ENCODE measurements at regions not wholly inside any gene's neighbourhood (a gene's known extent, or its start where the extent isn't known, plus 50 kb on each side); places are given as distances from the start of the nearest gene placed in this dataset.

DNA sequence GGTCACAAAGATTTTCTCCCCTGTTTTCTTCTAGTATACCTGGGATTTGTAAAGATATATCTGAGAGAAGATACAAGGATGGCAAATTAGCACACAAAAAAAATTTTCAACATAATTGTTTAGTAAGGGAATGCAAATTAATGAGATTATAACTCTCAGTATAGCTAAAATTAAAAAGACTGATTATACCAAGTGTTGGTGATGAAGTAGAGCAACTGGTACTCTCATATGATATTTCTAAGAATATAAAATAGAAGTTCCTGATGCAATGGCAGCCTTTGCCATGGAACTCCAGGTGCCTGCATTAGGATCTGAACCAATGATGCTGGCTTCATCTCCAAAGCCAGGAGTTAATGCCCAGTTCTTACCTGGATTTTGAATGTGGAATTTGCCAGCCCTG is 51.4 kb upstream of the KIAA1217 start:
- no TSS peak for BruUV-seq (replicated peaks)
- POLR2A ChIA-PET: no interaction called here
- Histone ChIP-seq H3K9me3 (ENCODE audit: control insufficient read depth, insufficient read depth, low read depth, low read length) (no peaks in the 10 kb centered on the region), H3K4me1 (ENCODE audit: control insufficient read depth, insufficient read depth, low read length) (no peaks in the 10 kb centered on the region), H3K27me3 (ENCODE audit: control insufficient read depth, insufficient read depth, low read length) (no peaks in the 10 kb centered on the region), H3K36me3 (ENCODE audit: control insufficient read depth, insufficient read depth, low read length) (no peaks in the 10 kb centered on the region), H3K4me3 (ENCODE audit: low read depth in 2 of 2, low read length in 2 of 2) (no peak overlapping the region), H3K27ac (ENCODE audit: low read length) (no peak overlapping the region)
- DNase-seq (ENCODE audit: low read depth, low spot score) (no peak), ATAC-seq (no peak)
- in situ Hi-C loops (cut with HindIII; ENCODE audit: low pct_unique_long_range_greater_than_20kb, low sequenced_read_pairs): no loop called here
- TF ChIP-seq CTCF (IDR thresholded peaks at IDR 0.05) (no peak), REST (IDR thresholded peaks at IDR 0.05; ENCODE audit: insufficient read depth in 1 of 2, low read depth in 2 of 2, low read length in 1 of 2) (no peak), SIN3A (IDR thresholded peaks at IDR 0.05; ENCODE audit: borderline replicate concordance, insufficient read depth, low read depth, low read length) (no peak), TCF7L2 (IDR thresholded peaks at IDR 0.05; ENCODE audit: low read depth, low read length) (no peak), POLR2AphosphoS5 (IDR thresholded peaks at IDR 0.05; ENCODE audit: low read depth, low read length) (no peak)
- CTCF ChIA-PET: no interaction called here
- intact Hi-C loops (cut with micrococcal nuclease; ENCODE audit: unreplicated experiment): no loop called here
